DOHH2 (cell line): ENCODE measurements at regions not wholly inside any gene's neighbourhood (a gene's known extent, or its start where the extent isn't known, plus 50 kb on each side); places are given as distances from the start of the nearest gene placed in this dataset.

Experiments
- H3F3A ChIP-seq: fragments of 200-600 bp; sonication (generic), shearing (Covaris generic); 2 replicates; pipeline ENCODE4 v1.6.0; 2016; ENCODE audit warnings: antibody characterized with exemption, mild to moderate bottlenecking; ENCODE audit not compliant: control insufficient read depth, insufficient read depth
- H3K27ac ChIP-seq: fragments of 200-600 bp; sonication (generic); 2 replicates; pipeline ENCODE4 v1.5.1; 2014; ENCODE audit warnings: low read depth, mild to moderate bottlenecking, low read length, moderate library complexity
- H3K27me3 ChIP-seq: fragments of 200-600 bp; sonication (generic); 2 replicates; pipeline ENCODE4 v1.6.1; 2014; ENCODE audit warnings: mild to moderate bottlenecking, low read length, mixed read lengths; ENCODE audit not compliant: control insufficient read depth
- H3K36me3 ChIP-seq: fragments of 200-600 bp; sonication (generic); 2 replicates; pipeline ENCODE4 v1.6.1; 2014; ENCODE audit warnings: mild to moderate bottlenecking, low read length, moderate library complexity, mixed read lengths; ENCODE audit not compliant: control insufficient read depth
- H3K4me1 ChIP-seq: fragments of 200-600 bp; sonication (generic); 2 replicates; pipeline ENCODE4 v1.6.1; 2014; ENCODE audit warnings: mild to moderate bottlenecking, low read length, mixed read lengths; ENCODE audit not compliant: control insufficient read depth
- H3K4me2 ChIP-seq: fragments of 200-600 bp; sonication (generic); 2 replicates; pipeline ENCODE4 v1.6.0; 2014; ENCODE audit warnings: mild to moderate bottlenecking, low read length, moderate library complexity
- H3K4me3 ChIP-seq: fragments of 200-600 bp; sonication (generic); 2 replicates; pipeline ENCODE4 v1.5.1; 2014; ENCODE audit warnings: mild to moderate bottlenecking, low read length, mixed read lengths
- H3K79me2 ChIP-seq: fragments of 200-600 bp; sonication (generic); 2 replicates; pipeline ENCODE4 v1.6.1; 2014; ENCODE audit warnings: mild to moderate bottlenecking, low read length, mixed read lengths; ENCODE audit not compliant: control insufficient read depth
- H3K9me2 ChIP-seq: fragments of 200-600 bp; sonication (generic); replicated peaks from 2 replicates; pipeline ENCODE4 v1.6.1; 2014; ENCODE audit warnings: mild to moderate bottlenecking, low read length, mixed read lengths; ENCODE audit not compliant: control insufficient read depth
- H3K9me3 ChIP-seq: fragments of 200-600 bp; sonication (generic); 2 replicates; pipeline ENCODE4 v1.6.1; 2014; ENCODE audit warnings: antibody characterized with exemption, low read length, mixed read lengths; ENCODE audit not compliant: control insufficient read depth, insufficient read depth
- H4K20me1 ChIP-seq: fragments of 200-600 bp; sonication (generic); 2 replicates; pipeline ENCODE4 v1.6.0; 2014; ENCODE audit warnings: low read depth, mild to moderate bottlenecking, antibody characterized with exemption, low read length, moderate library complexity; ENCODE audit not compliant: control insufficient read depth, insufficient read depth
- CTCF ChIP-seq: fragments of 200-600 bp; sonication (generic); IDR thresholded peaks from one replicate; pipeline ENCODE4 v1.5.1; 2014; ENCODE audit warnings: antibody characterized with exemption, mild to moderate bottlenecking, low read depth, low read length; ENCODE audit not compliant: poor library complexity, severe bottlenecking
- EZH2phosphoT487 ChIP-seq: fragments of 200-600 bp; sonication (generic); IDR thresholded peaks from 2 replicates; pipeline ENCODE4 v1.6.1; 2017; ENCODE audit warnings: borderline replicate concordance, mild to moderate bottlenecking, antibody characterized with exemption, low read length, moderate library complexity, mixed read lengths

- Histone ChIP-seq H3K9me3 (no peaks in the 10 kb centered on the region), H3K4me2 (no peak overlapping the region), H3F3A (no peaks in the 10 kb centered on the region), H3K4me1 (no peaks in the 10 kb centered on the region), H3K79me2 (no peaks in the 10 kb centered on the region), H3K27ac (no peak overlapping the region), H3K27me3 (no peaks in the 10 kb centered on the region), H3K9me2 (no peaks in the 10 kb centered on the region), H4K20me1 (no peaks in the 10 kb centered on the region), H3K4me3 (no peak overlapping the region), H3K36me3 (no peaks in the 10 kb centered on the region)
- TF ChIP-seq CTCF: no peak
- no peak for TF ChIP-seq EZH2phosphoT487
Observed at GRCh38 chr17:53932386-53932785, 109.7 kb downstream of the KIF2B start.

- no peaks in the 10 kb centered on the region for H3K9me2 ChIP-seq
- no peaks in the 10 kb centered on the region for H3K27me3 ChIP-seq
- TF ChIP-seq CTCF (no peak), EZH2phosphoT487 (no peak)
- no peaks in the 10 kb centered on the region for H4K20me1 ChIP-seq
- H3F3A ChIP-seq: no peaks in the 10 kb centered on the region
- H3K27ac ChIP-seq: no peak overlapping the region
- no peaks in the 10 kb centered on the region for H3K9me3 ChIP-seq
- H3K36me3 ChIP-seq: no peaks in the 10 kb centered on the region
- H3K79me2 ChIP-seq: no peaks in the 10 kb centered on the region
- H3K4me3 ChIP-seq: no peak overlapping the region
- no peak overlapping the region for H3K4me2 ChIP-seq
- no peaks in the 10 kb centered on the region for H3K4me1 ChIP-seq
Observed at GRCh38 chr17:53934931-53935330, 112.2 kb downstream of the KIF2B start.

- no peak for TF ChIP-seq EZH2phosphoT487
- TF ChIP-seq CTCF: no peak
- Histone ChIP-seq H3K79me2 (no peaks in the 10 kb centered on the region), H3K4me1 (no peaks in the 10 kb centered on the region), H4K20me1 (no peaks in the 10 kb centered on the region), H3K4me3 (no peak overlapping the region), H3K4me2 (no peak overlapping the region), H3K9me3 (no peaks in the 10 kb centered on the region), H3K9me2 (no peaks in the 10 kb centered on the region), H3K27ac (no peak overlapping the region), H3K27me3 (no peaks in the 10 kb centered on the region), H3K36me3 (no peaks in the 10 kb centered on the region), H3F3A (no peaks in the 10 kb centered on the region)
Observed at GRCh38 chr17:53941231-53941630, 118.5 kb downstream of the KIF2B start.

- no peaks in the 10 kb centered on the region for H3F3A ChIP-seq
- H3K4me1 ChIP-seq: no peaks in the 10 kb centered on the region
- H3K36me3 ChIP-seq: no peaks in the 10 kb centered on the region
- no peaks in the 10 kb centered on the region for H3K79me2 ChIP-seq
- H3K9me2 ChIP-seq: no peaks in the 10 kb centered on the region
- TF ChIP-seq EZH2phosphoT487: no peak
- TF ChIP-seq CTCF: no peak
- no peak overlapping the region for H3K27ac ChIP-seq
- H3K9me3 ChIP-seq: no peaks in the 10 kb centered on the region
- H4K20me1 ChIP-seq: no peaks in the 10 kb centered on the region
- H3K4me2 ChIP-seq: no peak overlapping the region
- H3K4me3 ChIP-seq: no peak overlapping the region
- no peaks in the 10 kb centered on the region for H3K27me3 ChIP-seq
Observed at GRCh38 chr17:53942436-53942835, 119.7 kb downstream of the KIF2B start.
